Thymus (tissue), 11 donors: ENCODE measurements at regions not wholly inside any gene's neighbourhood (a gene's known extent, or its start where the extent isn't known, plus 50 kb on each side); places are given as distances from the start of the nearest gene placed in this dataset.

Source experiments
- DNase-seq, 9 donors: peaks; one replicate each; pipeline ENCODE4 v3.0.0-alpha.2; 2013; ENCODE audit warnings: low spot score in 9 of 9, low read depth in 6 of 9, missing footprints in 1 of 9
- H3K27ac ChIP-seq, 2 donors: one replicate each; pipeline ENCODE4 v1.5.1; 2013; ENCODE audit warnings: control low read depth in 1 of 2, low read depth in 1 of 2, low read length in 1 of 2, mild to moderate bottlenecking in 1 of 2, moderate library complexity in 1 of 2
- H3K27me3 ChIP-seq, 2 donors: one replicate each; pipeline ENCODE4 v1.5.1; 2013; ENCODE audit warnings: low read length in 1 of 2; ENCODE audit not compliant: control insufficient read depth in 2 of 2, insufficient read depth in 1 of 2
- H3K36me3 ChIP-seq, 2 donors: one replicate each; pipeline ENCODE4 v1.5.1; 2013; ENCODE audit warnings: low read length in 1 of 2, mild to moderate bottlenecking in 1 of 2, moderate library complexity in 1 of 2; ENCODE audit not compliant: control insufficient read depth in 2 of 2, insufficient read depth in 2 of 2
- H3K4me1 ChIP-seq, 2 donors: one replicate each; pipeline ENCODE4 v1.5.1; 2013; ENCODE audit warnings: low read length in 2 of 2; ENCODE audit not compliant: control insufficient read depth in 2 of 2, insufficient read depth in 2 of 2
- H3K4me3 ChIP-seq, 2 donors: one replicate each; pipeline ENCODE4 v1.5.1; 2013; ENCODE audit warnings: low read length in 2 of 2, control low read depth in 1 of 2, mild to moderate bottlenecking in 1 of 2
- H3K9me3 ChIP-seq, 2 donors: one replicate each; pipeline ENCODE4 v1.5.1; 2013; ENCODE audit warnings: low read length in 1 of 2, mild to moderate bottlenecking in 1 of 2; ENCODE audit not compliant: control insufficient read depth in 2 of 2, insufficient read depth in 1 of 2
- WGBS: extraction: QIAGEN DNeasy Blood & Tissue Kit; methylation state at CpG from one replicate; pipeline ENCODE4 v1.1.7; 2013; 5-methylcytosine and 5-hydroxymethylcytosine counted together
- donor health status: healthy.

GRCh38 chr17:6241381-6241780 lies 171.2 kb downstream of the WSCD1 start:
- no peak overlapping the region for H3K27ac ChIP-seq
- H3K36me3 ChIP-seq: no peaks in the 10 kb centered on the region
- no peak for DNase-seq
- H3K27me3 ChIP-seq: peaks cover 0 to 2% of the 10 kb centered on the region in 2 donors
- 78% methylated on average over 6 of the region's 6 CpGs for WGBS
- no peaks in the 10 kb centered on the region for H3K4me1 ChIP-seq
- H3K4me3 ChIP-seq: no peak overlapping the region
- no peaks in the 10 kb centered on the region for H3K9me3 ChIP-seq

GRCh38 chr17:6240601-6241000 lies 170.4 kb downstream of the WSCD1 start:
- H3K27ac ChIP-seq: no peak overlapping the region
- H3K9me3 ChIP-seq: no peaks in the 10 kb centered on the region
- DNase-seq: no peak
- H3K4me3 ChIP-seq: no peak overlapping the region
- WGBS: 88% methylated on average over 10 of the region's 10 CpGs
- peaks cover 0 to 2% of the 10 kb centered on the region in 2 donors for H3K27me3 ChIP-seq
- H3K4me1 ChIP-seq: no peaks in the 10 kb centered on the region
- H3K36me3 ChIP-seq: no peaks in the 10 kb centered on the region

GRCh38 chr17:6240001-6240400 lies 169.8 kb downstream of the WSCD1 start:
- Histone ChIP-seq H3K4me1 (no peaks in the 10 kb centered on the region), H3K9me3 (no peaks in the 10 kb centered on the region), H3K27ac (no peak overlapping the region), H3K4me3 (no peak overlapping the region), H3K27me3 (peaks cover 0 to 2% of the 10 kb centered on the region in 2 donors), H3K36me3 (no peaks in the 10 kb centered on the region)
- DNase-seq: no peak
- 89% methylated on average over 3 of the region's 3 CpGs for WGBS

- Histone ChIP-seq H3K4me3 (no peak overlapping the region), H3K27ac (no peak overlapping the region), H3K9me3 (no peaks in the 10 kb centered on the region), H3K36me3 (no peaks in the 10 kb centered on the region), H3K27me3 (peaks cover 0 to 2% of the 10 kb centered on the region in 2 donors), H3K4me1 (no peaks in the 10 kb centered on the region)
- DNase-seq: no peak
- 62% methylated on average over 10 of the region's 10 CpGs for WGBS
These were observed 169.1 kb downstream of the WSCD1 start for GRCh38 chr17:6239241-6239798.

- Histone ChIP-seq H3K36me3 (no peaks in the 10 kb centered on the region), H3K4me3 (no peak overlapping the region)
- 84% methylated on average over 3 of the region's 3 CpGs for WGBS
These were observed 163.7 kb downstream of the WSCD1 start for GRCh38 chr17:6233856-6234255.

GRCh38 chr17:6233339-6233738 lies 163.2 kb downstream of the WSCD1 start:
- WGBS: 74% methylated on average over 4 of the region's 4 CpGs
- Histone ChIP-seq H3K36me3 (no peaks in the 10 kb centered on the region), H3K4me3 (no peak overlapping the region), H3K9me3 (no peaks in the 10 kb centered on the region), H3K4me1 (no peaks in the 10 kb centered on the region), H3K27me3 (peaks cover 0 to 2% of the 10 kb centered on the region in 2 donors), H3K27ac (no peak overlapping the region)
- DNase-seq: no peak

More at GRCh38 chr17:6233856-6234255, 163.7 kb downstream of the WSCD1 start:
- Histone ChIP-seq H3K9me3 (no peaks in the 10 kb centered on the region), H3K4me1 (no peaks in the 10 kb centered on the region), H3K27ac (no peak overlapping the region), H3K27me3 (peaks cover 0 to 2% of the 10 kb centered on the region in 2 donors)
- no peak for DNase-seq

- no peak overlapping the region for H3K4me3 ChIP-seq
- no peaks in the 10 kb centered on the region for H3K4me1 ChIP-seq
- no peak for DNase-seq
- no peak overlapping the region for H3K27ac ChIP-seq
- H3K9me3 ChIP-seq: no peaks in the 10 kb centered on the region
- no peaks in the 10 kb centered on the region for H3K27me3 ChIP-seq
- 83% methylated on average over 12 of the region's 12 CpGs for WGBS
- H3K36me3 ChIP-seq: no peaks in the 10 kb centered on the region
These were observed 162.5 kb downstream of the WSCD1 start for GRCh38 chr17:6232732-6233101.

GRCh38 chr17:6231886-6232731 lies 161.9 kb downstream of the WSCD1 start:
- 71% methylated on average over 21 of the region's 21 CpGs for WGBS
- Histone ChIP-seq H3K9me3 (no peaks in the 10 kb centered on the region), H3K27ac (no peak overlapping the region), H3K4me1 (no peaks in the 10 kb centered on the region), H3K4me3 (no peak overlapping the region), H3K36me3 (no peaks in the 10 kb centered on the region), H3K27me3 (no peaks in the 10 kb centered on the region)
- DNase-seq: no peak

- Histone ChIP-seq H3K27ac (no peak overlapping the region), H3K4me3 (no peak overlapping the region), H3K9me3 (no peaks in the 10 kb centered on the region), H3K36me3 (no peaks in the 10 kb centered on the region), H3K27me3 (no peaks in the 10 kb centered on the region), H3K4me1 (no peaks in the 10 kb centered on the region)
- no peak for DNase-seq
- 91% methylated on average over 8 of the region's 8 CpGs for whole genome bisulfite sequencing
These were observed 161.3 kb downstream of the WSCD1 start for GRCh38 chr17:6231465-6231864.
